ENCODE measurements at regions not wholly inside any gene's neighbourhood (a gene's known extent, or its start where the extent isn't known, plus 50 kb on each side); places are given as distances from the start of the nearest gene placed in this dataset.

DNA sequence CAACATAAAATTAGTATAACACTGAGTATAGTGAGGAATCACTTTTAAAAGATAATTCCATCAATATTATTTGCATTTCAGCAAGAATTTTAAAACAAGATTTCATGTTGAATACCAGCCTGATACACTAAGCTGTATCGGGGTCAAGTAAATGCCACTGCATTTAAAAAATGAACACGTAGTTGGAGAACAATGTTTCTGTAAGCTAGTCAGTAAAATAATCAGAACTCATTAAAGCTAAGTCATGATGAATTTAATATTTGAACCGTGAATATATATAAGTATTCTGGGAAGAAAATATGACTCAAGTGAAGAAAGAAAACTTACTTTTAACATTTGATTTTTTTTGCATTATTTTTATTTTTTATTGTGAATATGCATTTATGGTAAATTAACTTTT is 611.0 kb upstream of the PABPC4L start:
- no peak overlapping the region for H3K4me3 ChIP-seq
- in situ Hi-C loops (cut with MboI; ENCODE audit: low sequenced_read_pairs in 4 of 4), result no loop called here
- H3K27ac ChIP-seq, result no peak overlapping the region
- H3K4me1 ChIP-seq, result no peaks in the 10 kb centered on the region
- intact Hi-C loops (cut with DNase I; ENCODE audit: low total_unique reads), result no loop called here
- no peak for DNase-seq
- no peak for ATAC-seq
- TF ChIP-seq, protein P1, sequence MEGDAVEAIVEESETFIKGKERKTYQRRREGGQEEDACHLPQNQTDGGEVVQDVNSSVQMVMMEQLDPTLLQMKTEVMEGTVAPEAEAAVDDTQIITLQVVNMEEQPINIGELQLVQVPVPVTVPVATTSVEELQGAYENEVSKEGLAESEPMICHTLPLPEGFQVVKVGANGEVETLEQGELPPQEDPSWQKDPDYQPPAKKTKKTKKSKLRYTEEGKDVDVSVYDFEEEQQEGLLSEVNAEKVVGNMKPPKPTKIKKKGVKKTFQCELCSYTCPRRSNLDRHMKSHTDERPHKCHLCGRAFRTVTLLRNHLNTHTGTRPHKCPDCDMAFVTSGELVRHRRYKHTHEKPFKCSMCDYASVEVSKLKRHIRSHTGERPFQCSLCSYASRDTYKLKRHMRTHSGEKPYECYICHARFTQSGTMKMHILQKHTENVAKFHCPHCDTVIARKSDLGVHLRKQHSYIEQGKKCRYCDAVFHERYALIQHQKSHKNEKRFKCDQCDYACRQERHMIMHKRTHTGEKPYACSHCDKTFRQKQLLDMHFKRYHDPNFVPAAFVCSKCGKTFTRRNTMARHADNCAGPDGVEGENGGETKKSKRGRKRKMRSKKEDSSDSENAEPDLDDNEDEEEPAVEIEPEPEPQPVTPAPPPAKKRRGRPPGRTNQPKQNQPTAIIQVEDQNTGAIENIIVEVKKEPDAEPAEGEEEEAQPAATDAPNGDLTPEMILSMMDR (IDR thresholded peaks at IDR 0.05 in 4 of 5, conservative IDR thresholded peaks at IDR 0.05 in 1 of 5), result no peak
- TF ChIP-seq POLR2A (IDR thresholded peaks at IDR 0.05), result no peak
- H3K9me3 ChIP-seq, result no peaks in the 10 kb centered on the region
- no peaks in the 10 kb centered on the region for H3K27me3 ChIP-seq
- H3K36me3 ChIP-seq, result no peaks in the 10 kb centered on the region

GRCh38 chr4:134807231-134807745 is 605.7 kb upstream of the PABPC4L start:
- ATAC-seq (no peak), DNase-seq (no peak)
- no peaks in the 10 kb centered on the region for H3K4me1 ChIP-seq
- in situ Hi-C loops (cut with MboI; ENCODE audit: low sequenced_read_pairs in 4 of 4), result no loop called here
- intact Hi-C loops (cut with DNase I; ENCODE audit: low total_unique reads), result no loop called here
- no peak overlapping the region for H3K4me3 ChIP-seq
- TF ChIP-seq, protein P1 (IDR thresholded peaks at IDR 0.05 in 4 of 5, conservative IDR thresholded peaks at IDR 0.05 in 1 of 5), result no peak
- TF ChIP-seq POLR2A (IDR thresholded peaks at IDR 0.05), result no peak
- H3K36me3 ChIP-seq, result no peaks in the 10 kb centered on the region
- H3K9me3 ChIP-seq, result no peaks in the 10 kb centered on the region
- H3K27ac ChIP-seq, result no peak overlapping the region
- H3K27me3 ChIP-seq, result no peaks in the 10 kb centered on the region

DNA sequence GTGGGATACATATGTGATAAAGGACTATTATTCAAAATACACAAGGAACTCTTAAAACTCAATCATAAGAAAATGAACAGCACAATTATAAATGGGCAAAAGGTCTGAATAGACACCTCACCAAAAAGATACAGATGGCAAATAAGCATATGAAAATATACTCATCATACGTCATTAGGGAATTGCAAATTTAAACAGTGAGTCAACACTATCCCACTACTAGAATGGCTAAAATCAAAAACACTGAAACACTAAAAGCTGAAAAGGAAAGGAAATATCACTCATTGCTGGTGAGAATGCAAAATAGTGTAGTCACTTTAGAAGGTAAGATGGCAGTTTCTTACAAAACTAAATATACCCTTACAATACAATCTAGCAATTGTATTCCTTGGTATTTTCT is 597.0 kb upstream of the PABPC4L start:
- no peaks in the 10 kb centered on the region for H3K27me3 ChIP-seq
- H3K4me1 ChIP-seq, result no peaks in the 10 kb centered on the region
- in situ Hi-C loops (cut with MboI; ENCODE audit: low sequenced_read_pairs in 4 of 4) (no loop called here), intact Hi-C loops (cut with DNase I; ENCODE audit: low total_unique reads) (no loop called here)
- DNase-seq, result no peak
- no peak overlapping the region for H3K27ac ChIP-seq
- no peak for TF ChIP-seq POLR2A (IDR thresholded peaks at IDR 0.05)
- TF ChIP-seq, protein P1 (IDR thresholded peaks at IDR 0.05 in 4 of 5, conservative IDR thresholded peaks at IDR 0.05 in 1 of 5), result no peak
- no peak overlapping the region for H3K4me3 ChIP-seq
- no peak for ATAC-seq
- no peaks in the 10 kb centered on the region for H3K36me3 ChIP-seq
- no peaks in the 10 kb centered on the region for H3K9me3 ChIP-seq

DNA sequence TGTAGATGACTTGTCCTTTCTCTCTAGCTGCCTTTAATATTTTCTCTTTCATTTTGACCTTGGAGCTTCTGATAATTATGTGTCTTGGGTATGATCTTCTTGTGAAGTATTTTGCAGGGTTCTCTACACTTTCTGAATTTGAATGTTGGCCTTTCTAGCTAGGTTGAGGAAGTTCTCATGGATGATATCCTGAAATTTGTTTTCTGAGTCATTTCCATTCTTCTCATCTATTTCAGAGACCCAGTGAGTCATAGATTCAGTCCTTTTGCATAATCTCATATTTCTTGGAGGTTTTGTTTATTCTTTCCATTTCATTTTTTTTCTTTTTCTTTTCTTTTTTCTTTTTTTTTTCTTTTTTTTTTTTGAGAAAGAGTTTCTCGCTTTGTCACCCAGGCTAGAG is 585.7 kb upstream of the PABPC4L start:
- no peak overlapping the region for H3K4me3 ChIP-seq
- H3K36me3 ChIP-seq, result no peaks in the 10 kb centered on the region
- no peak overlapping the region for H3K27ac ChIP-seq
- DNase-seq (no peak), ATAC-seq (no peak)
- no peaks in the 10 kb centered on the region for H3K9me3 ChIP-seq
- in situ Hi-C loops (cut with MboI; ENCODE audit: low sequenced_read_pairs in 4 of 4) (no loop called here), intact Hi-C loops (cut with DNase I; ENCODE audit: low total_unique reads) (no loop called here)
- no peaks in the 10 kb centered on the region for H3K4me1 ChIP-seq
- TF ChIP-seq POLR2A (IDR thresholded peaks at IDR 0.05), result no peak
- TF ChIP-seq, protein P1 (IDR thresholded peaks at IDR 0.05 in 4 of 5, conservative IDR thresholded peaks at IDR 0.05 in 1 of 5), result no peak
- no peaks in the 10 kb centered on the region for H3K27me3 ChIP-seq

DNA sequence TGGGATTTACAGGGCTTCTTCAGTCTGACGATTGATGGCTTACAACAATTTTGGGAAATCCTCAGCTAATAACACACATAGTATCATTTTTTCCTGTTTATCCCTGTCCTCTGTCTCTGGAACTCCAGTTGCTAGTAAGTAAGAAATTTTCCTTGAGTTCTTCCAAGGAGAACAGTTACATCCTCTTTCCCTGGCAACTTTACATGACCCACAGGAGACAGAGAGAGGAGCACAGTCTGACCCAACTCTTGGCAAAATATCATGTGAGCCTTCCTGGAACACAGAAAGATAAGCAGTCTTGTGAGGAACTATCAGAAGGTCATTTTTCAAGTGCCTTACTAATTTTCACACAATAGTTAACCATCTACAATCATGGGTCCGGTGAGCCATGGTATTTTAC is 578.7 kb upstream of the PABPC4L start:
- DNase-seq (no peak), ATAC-seq (no peak)
- Histone ChIP-seq H3K9me3 (no peaks in the 10 kb centered on the region), H3K4me1 (no peaks in the 10 kb centered on the region), H3K27ac (no peak overlapping the region), H3K4me3 (no peak overlapping the region), H3K27me3 (no peaks in the 10 kb centered on the region), H3K36me3 (no peaks in the 10 kb centered on the region)
- in situ Hi-C loops (cut with MboI; ENCODE audit: low sequenced_read_pairs in 4 of 4) (no loop called here), intact Hi-C loops (cut with DNase I; ENCODE audit: low total_unique reads) (no loop called here)
- TF ChIP-seq, protein P1 (IDR thresholded peaks at IDR 0.05 in 4 of 5, conservative IDR thresholded peaks at IDR 0.05 in 1 of 5), result no peak

Data from gastrocnemius medialis (tissue), 4 donors.